ACC112 (cell line): ENCODE measurements at regions not wholly inside any gene's neighbourhood (a gene's known extent, or its start where the extent isn't known, plus 50 kb on each side); places are given as distances from the start of the nearest gene placed in this dataset.
A peak's percentile ranks its signal among the peaks of the same experiment; 100 is the strongest.
"Not testable (repeated sequence)": the region's sequence is repeated elsewhere in the genome, so short reads cannot be mapped to it uniquely, and the experiment has no call there.

Source experiments
- H2AFZ ChIP-seq: fragments of 200-600 bp; sonication (generic); one replicate; pipeline ENCODE4 v1.6.0; 2017; ENCODE audit warnings: antibody characterized with exemption, low read length; ENCODE audit not compliant: unreplicated experiment
- H3K27ac ChIP-seq: fragments of 200-600 bp; sonication (generic); 2 replicates; pipeline ENCODE4 v1.5.1; 2014; ENCODE audit warnings: low read depth, mild to moderate bottlenecking, antibody characterized with exemption, low read length, moderate library complexity
- H3K27me3 ChIP-seq: fragments of 200-600 bp; sonication (generic); 2 replicates; pipeline ENCODE4 v1.6.1; 2014; ENCODE audit warnings: mild to moderate bottlenecking, antibody characterized with exemption, low read length, moderate library complexity, mixed read lengths; ENCODE audit not compliant: insufficient read depth
- H3K36me3 ChIP-seq: fragments of 200-600 bp; sonication (generic); 2 replicates; pipeline ENCODE4 v1.6.1; 2016; ENCODE audit warnings: mild to moderate bottlenecking, antibody characterized with exemption, low read length, moderate library complexity, mixed read lengths; ENCODE audit not compliant: insufficient read depth
- H3K4me1 ChIP-seq: fragments of 200-600 bp; sonication (generic); one replicate; pipeline ENCODE4 v1.6.1; 2016; ENCODE audit warnings: low read length, mixed read lengths; ENCODE audit not compliant: insufficient read depth, unreplicated experiment, control insufficient read depth
- H3K4me3 ChIP-seq: fragments of 200-600 bp; sonication (generic); 2 replicates; pipeline ENCODE4 v1.5.1; 2014; ENCODE audit warnings: mild to moderate bottlenecking, low read depth, low read length
- H3K79me2 ChIP-seq: fragments of 200-600 bp; sonication (generic); one replicate; pipeline ENCODE4 v1.6.0; 2016; ENCODE audit warnings: low read length; ENCODE audit not compliant: control insufficient read depth, unreplicated experiment, insufficient read depth

DNA sequence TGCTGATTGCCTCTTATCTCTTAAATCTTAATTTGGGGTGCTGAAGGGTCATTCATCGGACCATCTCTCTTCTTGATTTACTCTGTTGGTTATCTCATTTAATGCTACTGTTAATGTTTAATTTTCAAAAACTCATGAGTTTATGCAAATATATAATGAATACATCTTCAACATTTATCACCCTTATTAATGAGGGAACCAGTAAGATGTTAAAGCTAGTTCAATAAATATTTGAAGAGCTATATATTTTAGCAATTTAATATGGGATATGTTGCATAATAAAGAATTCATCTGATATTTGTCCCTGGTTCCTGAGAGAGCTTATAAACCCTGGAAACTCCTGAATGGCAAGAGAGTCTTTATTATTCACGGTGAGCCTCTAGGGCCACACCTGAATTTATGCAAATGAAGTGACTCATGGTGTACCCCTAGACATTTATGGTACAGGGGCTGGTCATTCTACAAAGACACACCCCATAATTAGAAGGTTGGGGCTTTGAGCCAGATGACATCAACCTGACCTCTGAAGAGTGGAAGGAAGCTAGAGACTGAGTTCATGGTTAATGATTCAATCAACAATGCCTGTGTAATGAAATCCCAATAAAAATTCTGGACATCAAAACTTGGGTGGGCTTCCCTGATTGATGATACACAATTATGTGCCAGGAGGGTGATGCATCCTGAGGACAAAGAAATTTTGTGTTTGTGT, 339.5 kb upstream of the ZNF608 start:
- no peaks in the 10 kb centered on the region for H3K36me3 ChIP-seq
- H3K4me1 ChIP-seq, result peaks cover 12% of the 10 kb centered on the region
- no peak overlapping the region for H3K4me3 ChIP-seq
- H3K79me2 ChIP-seq, result no peaks in the 10 kb centered on the region
- no peaks in the 10 kb centered on the region for H3K27me3 ChIP-seq
- H3K27ac ChIP-seq, result no peak overlapping the region
- H2AFZ ChIP-seq, result no peak overlapping the region

DNA sequence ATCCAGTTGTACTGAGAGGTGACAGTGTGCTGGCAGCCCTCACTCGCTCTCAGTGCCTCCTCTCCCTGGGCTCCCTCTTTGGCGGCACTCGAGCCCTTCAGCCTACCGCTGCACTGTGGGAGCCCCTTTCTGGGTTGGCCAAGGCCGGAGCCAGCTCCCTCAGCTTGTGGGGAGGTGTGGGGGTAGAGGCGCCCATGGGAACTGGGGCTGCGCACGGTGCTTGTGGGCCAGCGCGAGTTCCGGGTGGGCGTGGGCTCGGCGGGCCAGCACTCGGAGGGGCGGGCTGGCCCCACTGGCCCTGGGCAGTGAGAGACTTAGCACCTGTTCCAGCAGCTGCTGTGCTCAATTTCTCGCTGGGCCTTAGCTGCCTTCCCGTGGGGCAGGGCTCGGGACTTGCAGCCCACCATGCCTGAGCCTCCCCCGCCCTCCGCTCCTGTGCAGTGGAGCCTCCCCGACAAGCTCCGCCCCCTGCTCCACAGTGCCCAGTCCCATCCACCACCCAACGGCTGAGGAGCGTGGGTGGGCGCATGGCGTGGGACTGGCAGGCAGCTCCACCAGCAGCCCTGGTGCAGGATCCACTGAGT, 342.2 kb upstream of the ZNF608 start:
- H3K36me3 ChIP-seq, result no peaks in the 10 kb centered on the region
- peaks cover 14% of the 10 kb centered on the region for H3K4me1 ChIP-seq
- no peak overlapping the region for H3K27ac ChIP-seq
- H3K4me3 ChIP-seq, result no peak overlapping the region
- H3K79me2 ChIP-seq, result no peaks in the 10 kb centered on the region
- no peaks in the 10 kb centered on the region for H3K27me3 ChIP-seq
- no peak overlapping the region for H2AFZ ChIP-seq

DNA sequence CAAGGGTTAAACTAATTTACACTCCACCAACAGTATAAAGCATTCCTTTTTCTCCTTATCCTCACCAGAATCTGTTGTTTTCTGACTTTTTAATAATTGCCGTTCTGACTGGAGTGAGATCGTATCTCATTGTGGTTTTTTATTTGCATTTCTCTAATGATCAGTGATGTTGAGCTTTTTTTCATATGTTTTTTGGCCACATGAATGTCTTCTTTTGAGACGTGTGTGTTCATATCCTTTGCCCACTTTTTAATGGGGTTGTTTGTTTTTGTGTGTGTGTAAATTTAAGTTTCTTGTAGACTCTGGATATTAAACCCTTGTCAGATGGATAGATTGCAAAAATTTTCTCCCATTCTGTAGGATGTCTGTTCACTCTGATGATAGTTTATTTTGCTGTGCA, 345.7 kb upstream of the ZNF608 start:
- not testable (repeated sequence) for H3K4me3 ChIP-seq, H3K27me3 ChIP-seq, H2AFZ ChIP-seq, H3K27ac ChIP-seq, H3K79me2 ChIP-seq, H3K36me3 ChIP-seq
- peaks cover 11% of the 10 kb centered on the region for H3K4me1 ChIP-seq

DNA sequence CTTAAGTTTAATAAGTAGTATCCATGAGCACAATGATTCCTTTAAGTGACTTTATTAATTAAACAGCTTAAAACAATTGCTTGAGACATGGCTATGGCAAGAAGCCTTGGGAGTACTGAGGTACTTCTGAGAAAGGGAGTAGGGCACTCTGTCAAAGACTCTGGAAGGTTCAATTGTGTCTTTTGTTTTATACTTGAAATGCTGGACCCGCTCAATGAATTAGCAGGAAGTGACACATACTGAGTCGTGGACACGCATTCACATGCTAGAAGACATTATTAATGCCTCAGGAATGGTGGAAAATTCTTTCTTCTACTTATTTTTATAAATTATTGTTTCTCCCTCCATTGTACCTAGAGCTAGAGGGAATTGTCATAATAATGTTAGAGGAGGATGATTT, 347.3 kb upstream of the ZNF608 start:
- Histone ChIP-seq H3K27me3 (no peaks in the 10 kb centered on the region), H3K36me3 (no peaks in the 10 kb centered on the region), H3K4me1 (peaks cover 11% of the 10 kb centered on the region), H2AFZ (peak overlapping the region; percentile 66), H3K4me3 (no peak overlapping the region), H3K27ac (peak overlapping the region; percentile 68), H3K79me2 (no peaks in the 10 kb centered on the region)

DNA sequence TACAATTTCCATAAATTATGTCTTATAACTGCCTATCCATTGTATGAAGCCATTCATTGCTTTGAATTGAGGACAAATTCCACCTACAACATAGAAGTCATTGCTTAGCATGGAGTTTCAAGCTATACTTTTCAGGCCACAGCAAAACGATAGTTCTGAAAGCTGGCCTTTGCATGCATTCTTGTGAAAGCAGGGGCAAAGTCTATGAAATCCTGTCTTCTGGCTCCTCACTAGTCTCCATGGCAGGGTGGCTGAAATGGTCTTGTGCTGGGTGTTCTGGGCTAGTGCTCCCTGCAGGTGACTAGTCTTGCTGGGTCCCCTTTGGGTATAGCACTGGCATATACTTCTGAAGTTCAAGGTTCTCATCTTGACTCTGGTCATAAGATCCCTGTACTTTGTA, 353.9 kb upstream of the ZNF608 start:
- peak overlapping the region; percentile 38 for H2AFZ ChIP-seq
- H3K27me3 ChIP-seq, result no peaks in the 10 kb centered on the region
- H3K36me3 ChIP-seq, result no peaks in the 10 kb centered on the region
- H3K4me3 ChIP-seq, result no peak overlapping the region
- H3K79me2 ChIP-seq, result no peaks in the 10 kb centered on the region
- H3K4me1 ChIP-seq, result no peaks in the 10 kb centered on the region
- no peak overlapping the region for H3K27ac ChIP-seq

DNA sequence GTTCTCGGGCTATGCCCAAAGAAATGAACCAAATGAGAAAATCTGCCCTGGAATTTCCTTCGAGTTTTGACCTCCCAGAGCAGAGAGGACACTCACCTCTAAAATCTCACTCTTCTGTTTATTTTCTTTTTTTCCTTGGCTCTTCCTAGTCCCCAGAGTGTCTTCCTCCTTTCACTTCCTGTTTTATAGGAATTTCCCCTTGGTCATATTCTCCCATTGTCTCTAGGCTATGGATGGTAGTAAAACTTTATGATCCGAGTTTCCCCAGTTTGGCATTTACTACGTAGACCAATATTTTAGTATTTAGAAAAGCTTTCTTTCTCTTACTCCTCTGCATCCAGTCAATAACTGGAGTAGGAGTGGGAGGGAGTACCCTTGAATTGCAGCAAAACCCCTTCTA, 354.5 kb upstream of the ZNF608 start:
- no peaks in the 10 kb centered on the region for H3K36me3 ChIP-seq
- H3K27me3 ChIP-seq, result no peaks in the 10 kb centered on the region
- H2AFZ ChIP-seq, result peak overlapping the region; percentile 38
- H3K27ac ChIP-seq, result no peak overlapping the region
- no peak overlapping the region for H3K4me3 ChIP-seq
- no peaks in the 10 kb centered on the region for H3K79me2 ChIP-seq
- no peaks in the 10 kb centered on the region for H3K4me1 ChIP-seq

DNA sequence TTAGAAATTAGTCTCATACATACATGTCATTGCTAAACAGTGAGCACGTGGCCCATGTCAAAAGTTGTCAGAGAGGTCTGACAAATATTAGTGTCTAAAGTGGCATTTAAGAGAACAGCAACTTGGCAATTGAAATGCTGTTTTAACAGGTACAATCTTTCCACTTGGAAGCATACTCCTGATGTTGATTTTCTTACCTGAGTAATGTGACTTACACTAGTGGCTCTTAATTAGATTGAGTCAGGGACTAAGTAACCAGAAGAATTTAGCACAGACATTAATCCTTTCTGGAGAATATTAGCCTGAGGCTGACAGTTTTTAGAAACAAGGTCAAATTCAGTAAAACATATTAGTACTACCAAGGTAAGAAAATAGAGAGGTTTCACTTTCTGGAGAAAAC, 357.0 kb upstream of the ZNF608 start:
- Histone ChIP-seq H3K36me3 (no peaks in the 10 kb centered on the region), H3K27me3 (no peaks in the 10 kb centered on the region), H2AFZ (no peak overlapping the region), H3K4me3 (no peak overlapping the region), H3K79me2 (no peaks in the 10 kb centered on the region), H3K27ac (no peak overlapping the region), H3K4me1 (no peaks in the 10 kb centered on the region)

DNA sequence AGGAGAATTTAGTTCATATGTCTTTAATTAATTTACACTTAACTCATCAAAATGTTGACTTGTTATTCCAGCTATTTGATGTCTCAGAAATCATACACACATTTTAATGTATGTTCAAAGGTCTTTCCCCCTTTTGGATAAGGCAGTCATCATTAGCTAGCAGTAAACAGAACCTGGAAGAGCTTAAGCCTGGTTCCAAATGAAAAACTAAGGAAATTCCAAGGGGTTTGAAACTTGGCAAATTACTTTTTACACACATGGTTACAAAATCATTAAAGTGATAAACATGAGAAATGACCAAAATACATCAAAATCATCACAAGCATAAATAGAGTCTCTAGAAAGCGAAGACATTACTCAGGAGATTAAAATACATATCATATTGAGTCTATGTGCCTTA, 359.8 kb upstream of the ZNF608 start:
- H3K79me2 ChIP-seq, result no peaks in the 10 kb centered on the region
- H3K36me3 ChIP-seq, result no peaks in the 10 kb centered on the region
- no peak overlapping the region for H3K27ac ChIP-seq
- H3K4me3 ChIP-seq, result no peak overlapping the region
- no peaks in the 10 kb centered on the region for H3K27me3 ChIP-seq
- H2AFZ ChIP-seq, result no peak overlapping the region
- H3K4me1 ChIP-seq, result no peaks in the 10 kb centered on the region

DNA sequence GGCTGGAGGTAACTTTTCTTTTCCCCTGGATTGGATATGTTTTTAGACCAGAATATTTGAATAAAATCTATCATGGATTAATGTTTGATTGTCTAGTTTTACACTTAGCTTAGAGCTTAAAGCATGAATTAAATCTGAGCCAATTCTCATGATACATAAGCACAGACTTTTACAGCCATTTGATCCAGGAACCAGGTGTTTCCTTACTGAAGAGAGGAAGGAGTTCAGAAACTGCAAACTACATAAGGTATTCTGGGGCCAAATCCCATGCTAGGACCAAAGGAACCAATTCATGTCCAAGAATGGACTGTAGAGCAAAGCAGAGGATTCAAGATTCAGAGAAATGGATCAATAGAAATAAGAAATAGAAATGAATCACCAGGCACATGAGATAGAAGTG, 360.4 kb upstream of the ZNF608 start:
- H3K4me3 ChIP-seq, result no peak overlapping the region
- H3K36me3 ChIP-seq, result no peaks in the 10 kb centered on the region
- peaks cover 2% of the 10 kb centered on the region for H3K4me1 ChIP-seq
- no peaks in the 10 kb centered on the region for H3K79me2 ChIP-seq
- H3K27me3 ChIP-seq, result no peaks in the 10 kb centered on the region
- no peak overlapping the region for H3K27ac ChIP-seq
- no peak overlapping the region for H2AFZ ChIP-seq

DNA sequence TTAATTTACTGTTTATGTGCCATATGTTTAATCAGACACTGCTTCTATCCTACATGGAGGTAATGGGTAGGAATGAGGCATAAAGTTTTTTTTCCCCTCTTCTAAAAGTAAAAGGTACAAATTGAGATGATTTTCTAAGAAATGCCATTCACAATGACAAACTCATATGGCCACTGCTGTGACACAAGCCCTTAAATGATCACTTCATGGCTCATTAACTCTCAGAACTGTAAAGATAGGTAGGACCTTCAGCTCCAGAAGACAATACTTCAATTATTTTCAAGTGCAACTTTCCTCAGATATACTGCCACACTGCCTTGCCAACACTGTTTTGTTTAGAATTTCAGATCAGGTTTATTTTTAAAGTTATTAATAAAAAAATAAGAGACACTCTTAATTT, 362.9 kb upstream of the ZNF608 start:
- Histone ChIP-seq H3K4me1 (peaks cover 6% of the 10 kb centered on the region), H3K4me3 (no peak overlapping the region), H3K79me2 (no peaks in the 10 kb centered on the region), H3K36me3 (no peaks in the 10 kb centered on the region), H3K27ac (no peak overlapping the region), H3K27me3 (no peaks in the 10 kb centered on the region), H2AFZ (no peak overlapping the region)

DNA sequence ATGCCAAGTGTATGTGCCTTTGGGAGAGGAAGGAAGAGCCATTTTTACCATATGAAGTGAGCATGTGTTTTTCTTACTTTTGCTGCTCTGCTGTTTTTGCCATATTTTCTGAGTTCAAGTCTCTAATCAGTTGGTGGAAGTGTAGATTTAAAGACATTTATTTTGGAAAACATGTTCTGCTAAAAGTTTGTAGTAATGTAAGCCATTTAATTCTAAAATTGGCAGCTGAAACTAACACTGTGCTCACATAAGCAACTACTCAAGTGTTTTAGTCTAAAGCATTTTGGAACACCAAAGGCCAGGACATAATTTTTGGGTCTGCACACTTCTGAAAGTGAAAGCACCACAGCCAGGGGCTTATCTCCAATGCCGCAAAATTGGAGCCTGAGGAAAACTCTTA, 363.4 kb upstream of the ZNF608 start:
- Histone ChIP-seq H3K27me3 (no peaks in the 10 kb centered on the region), H3K27ac (no peak overlapping the region), H3K36me3 (no peaks in the 10 kb centered on the region), H3K4me3 (no peak overlapping the region), H3K79me2 (no peaks in the 10 kb centered on the region), H3K4me1 (peaks cover 6% of the 10 kb centered on the region), H2AFZ (peak overlapping the region; percentile 47)
